DOHH2 (cell line): ENCODE measurements at regions not wholly inside any gene's neighbourhood (a gene's known extent, or its start where the extent isn't known, plus 50 kb on each side); places are given as distances from the start of the nearest gene placed in this dataset.

Experiments
- H3F3A ChIP-seq: fragments of 200-600 bp; sonication (generic), shearing (Covaris generic); 2 replicates; pipeline ENCODE4 v1.6.0; 2016; ENCODE audit warnings: antibody characterized with exemption, mild to moderate bottlenecking; ENCODE audit not compliant: control insufficient read depth, insufficient read depth
- H3K27ac ChIP-seq: fragments of 200-600 bp; sonication (generic); 2 replicates; pipeline ENCODE4 v1.5.1; 2014; ENCODE audit warnings: low read depth, mild to moderate bottlenecking, low read length, moderate library complexity
- H3K27me3 ChIP-seq: fragments of 200-600 bp; sonication (generic); 2 replicates; pipeline ENCODE4 v1.6.1; 2014; ENCODE audit warnings: mild to moderate bottlenecking, low read length, mixed read lengths; ENCODE audit not compliant: control insufficient read depth
- H3K36me3 ChIP-seq: fragments of 200-600 bp; sonication (generic); 2 replicates; pipeline ENCODE4 v1.6.1; 2014; ENCODE audit warnings: mild to moderate bottlenecking, low read length, moderate library complexity, mixed read lengths; ENCODE audit not compliant: control insufficient read depth
- H3K4me1 ChIP-seq: fragments of 200-600 bp; sonication (generic); 2 replicates; pipeline ENCODE4 v1.6.1; 2014; ENCODE audit warnings: mild to moderate bottlenecking, low read length, mixed read lengths; ENCODE audit not compliant: control insufficient read depth
- H3K4me2 ChIP-seq: fragments of 200-600 bp; sonication (generic); 2 replicates; pipeline ENCODE4 v1.6.0; 2014; ENCODE audit warnings: mild to moderate bottlenecking, low read length, moderate library complexity
- H3K4me3 ChIP-seq: fragments of 200-600 bp; sonication (generic); 2 replicates; pipeline ENCODE4 v1.5.1; 2014; ENCODE audit warnings: mild to moderate bottlenecking, low read length, mixed read lengths
- H3K79me2 ChIP-seq: fragments of 200-600 bp; sonication (generic); 2 replicates; pipeline ENCODE4 v1.6.1; 2014; ENCODE audit warnings: mild to moderate bottlenecking, low read length, mixed read lengths; ENCODE audit not compliant: control insufficient read depth
- H3K9me2 ChIP-seq: fragments of 200-600 bp; sonication (generic); replicated peaks from 2 replicates; pipeline ENCODE4 v1.6.1; 2014; ENCODE audit warnings: mild to moderate bottlenecking, low read length, mixed read lengths; ENCODE audit not compliant: control insufficient read depth
- H3K9me3 ChIP-seq: fragments of 200-600 bp; sonication (generic); 2 replicates; pipeline ENCODE4 v1.6.1; 2014; ENCODE audit warnings: antibody characterized with exemption, low read length, mixed read lengths; ENCODE audit not compliant: control insufficient read depth, insufficient read depth
- H4K20me1 ChIP-seq: fragments of 200-600 bp; sonication (generic); 2 replicates; pipeline ENCODE4 v1.6.0; 2014; ENCODE audit warnings: low read depth, mild to moderate bottlenecking, antibody characterized with exemption, low read length, moderate library complexity; ENCODE audit not compliant: control insufficient read depth, insufficient read depth
- CTCF ChIP-seq: fragments of 200-600 bp; sonication (generic); IDR thresholded peaks from one replicate; pipeline ENCODE4 v1.5.1; 2014; ENCODE audit warnings: antibody characterized with exemption, mild to moderate bottlenecking, low read depth, low read length; ENCODE audit not compliant: poor library complexity, severe bottlenecking
- EZH2phosphoT487 ChIP-seq: fragments of 200-600 bp; sonication (generic); IDR thresholded peaks from 2 replicates; pipeline ENCODE4 v1.6.1; 2017; ENCODE audit warnings: borderline replicate concordance, mild to moderate bottlenecking, antibody characterized with exemption, low read length, moderate library complexity, mixed read lengths

- no peaks in the 10 kb centered on the region for H4K20me1 ChIP-seq
- no peak overlapping the region for H3K4me2 ChIP-seq
- no peaks in the 10 kb centered on the region for H3K4me1 ChIP-seq
- no peaks in the 10 kb centered on the region for H3K9me2 ChIP-seq
- H3F3A ChIP-seq: no peaks in the 10 kb centered on the region
- no peak for TF ChIP-seq EZH2phosphoT487
- no peak for TF ChIP-seq CTCF
- no peaks in the 10 kb centered on the region for H3K79me2 ChIP-seq
- H3K36me3 ChIP-seq: no peaks in the 10 kb centered on the region
- H3K27ac ChIP-seq: no peak overlapping the region
- no peaks in the 10 kb centered on the region; the same call in 1 of the 2 replicates for H3K9me3 ChIP-seq
- H3K27me3 ChIP-seq: no peaks in the 10 kb centered on the region
- no peak overlapping the region for H3K4me3 ChIP-seq
Observed at GRCh38 chr3:67278015-67278618, 280.0 kb downstream of the KBTBD8 start.

GRCh38 chr3:67286586-67286985 lies 288.5 kb downstream of the KBTBD8 start:
- H3K4me3 ChIP-seq: no peak overlapping the region
- H3K27ac ChIP-seq: no peak overlapping the region
- H3K27me3 ChIP-seq: no peaks in the 10 kb centered on the region
- H3K9me3 ChIP-seq: no peaks in the 10 kb centered on the region
- no peak for TF ChIP-seq CTCF
- TF ChIP-seq EZH2phosphoT487: no peak
- H3F3A ChIP-seq: no peaks in the 10 kb centered on the region
- H3K79me2 ChIP-seq: no peaks in the 10 kb centered on the region
- no peaks in the 10 kb centered on the region for H3K36me3 ChIP-seq
- no peaks in the 10 kb centered on the region for H3K4me1 ChIP-seq
- H3K4me2 ChIP-seq: no peak overlapping the region
- no peaks in the 10 kb centered on the region for H4K20me1 ChIP-seq
- H3K9me2 ChIP-seq: no peaks in the 10 kb centered on the region

GRCh38 chr3:67288466-67289106 lies 290.5 kb downstream of the KBTBD8 start:
- Histone ChIP-seq H3K4me2 (no peak overlapping the region), H3K27ac (no peak overlapping the region), H3F3A (no peaks in the 10 kb centered on the region), H3K79me2 (no peaks in the 10 kb centered on the region), H3K9me3 (no peaks in the 10 kb centered on the region), H3K27me3 (no peaks in the 10 kb centered on the region), H3K9me2 (no peaks in the 10 kb centered on the region), H4K20me1 (no peaks in the 10 kb centered on the region), H3K36me3 (no peaks in the 10 kb centered on the region), H3K4me1 (no peaks in the 10 kb centered on the region), H3K4me3 (no peak overlapping the region)
- TF ChIP-seq EZH2phosphoT487: no peak
- TF ChIP-seq CTCF: no peak
